ENCODE measurements at regions not wholly inside any gene's neighbourhood (a gene's known extent, or its start where the extent isn't known, plus 50 kb on each side); places are given as distances from the start of the nearest gene placed in this dataset.

- dilution Hi-C loops (cut with MboI; ENCODE audit: extremely low pct_ligation_motif_present, low sequenced_read_pairs), result no loop called here
- no peak for DNase-seq (ENCODE audit: low read depth, low spot score)
- no peak overlapping the region for H3K4me3 ChIP-seq (ENCODE audit: control insufficient read depth in 2 of 3, extremely low read depth in 1 of 3, insufficient read depth in 2 of 3, low read depth in 1 of 3, low read length in 3 of 3)
- H3K27ac ChIP-seq (ENCODE audit: control insufficient read depth, insufficient read depth, low read length), result no peak overlapping the region
- H3K36me3 ChIP-seq (ENCODE audit: control insufficient read depth in 2 of 2, extremely low read depth in 1 of 2, insufficient read depth in 2 of 2, low read length in 2 of 2), result no peaks in the 10 kb centered on the region
- H3K9ac ChIP-seq (ENCODE audit: control insufficient read depth, extremely low read depth, insufficient read depth, low read length), result no peak overlapping the region
- TF ChIP-seq, protein P1, sequence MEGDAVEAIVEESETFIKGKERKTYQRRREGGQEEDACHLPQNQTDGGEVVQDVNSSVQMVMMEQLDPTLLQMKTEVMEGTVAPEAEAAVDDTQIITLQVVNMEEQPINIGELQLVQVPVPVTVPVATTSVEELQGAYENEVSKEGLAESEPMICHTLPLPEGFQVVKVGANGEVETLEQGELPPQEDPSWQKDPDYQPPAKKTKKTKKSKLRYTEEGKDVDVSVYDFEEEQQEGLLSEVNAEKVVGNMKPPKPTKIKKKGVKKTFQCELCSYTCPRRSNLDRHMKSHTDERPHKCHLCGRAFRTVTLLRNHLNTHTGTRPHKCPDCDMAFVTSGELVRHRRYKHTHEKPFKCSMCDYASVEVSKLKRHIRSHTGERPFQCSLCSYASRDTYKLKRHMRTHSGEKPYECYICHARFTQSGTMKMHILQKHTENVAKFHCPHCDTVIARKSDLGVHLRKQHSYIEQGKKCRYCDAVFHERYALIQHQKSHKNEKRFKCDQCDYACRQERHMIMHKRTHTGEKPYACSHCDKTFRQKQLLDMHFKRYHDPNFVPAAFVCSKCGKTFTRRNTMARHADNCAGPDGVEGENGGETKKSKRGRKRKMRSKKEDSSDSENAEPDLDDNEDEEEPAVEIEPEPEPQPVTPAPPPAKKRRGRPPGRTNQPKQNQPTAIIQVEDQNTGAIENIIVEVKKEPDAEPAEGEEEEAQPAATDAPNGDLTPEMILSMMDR (optimal IDR thresholded peaks at IDR 0.05 in 1 of 3, IDR thresholded peaks at IDR 0.05 in 1 of 3, conservative IDR thresholded peaks at IDR 0.05 in 1 of 3; ENCODE audit: extremely low read depth in 1 of 3, insufficient read depth in 2 of 3, low read length in 3 of 3), result no peak
- no peak for TF ChIP-seq EZH2 (IDR thresholded peaks at IDR 0.05; ENCODE audit: low read length)
- H3K79me2 ChIP-seq (ENCODE audit: control insufficient read depth, insufficient read depth, low read length), result no peaks in the 10 kb centered on the region
- H3K9me1 ChIP-seq (ENCODE audit: control insufficient read depth, extremely low read depth, insufficient read depth, low read length), result no peaks in the 10 kb centered on the region
- H3K4me2 ChIP-seq (ENCODE audit: control insufficient read depth, extremely low read depth, insufficient read depth, low read depth, low read length), result no peak overlapping the region
- H3K27me3 ChIP-seq (ENCODE audit: control insufficient read depth, extremely low read depth, insufficient read depth, low read length), result no peaks in the 10 kb centered on the region
- no peak overlapping the region for H2AFZ ChIP-seq (ENCODE audit: control insufficient read depth, low read length)
- H3K9me3 ChIP-seq (ENCODE audit: control insufficient read depth, low read depth, low read length), result no peaks in the 10 kb centered on the region
- no peaks in the 10 kb centered on the region for H3K4me1 ChIP-seq (ENCODE audit: control insufficient read depth, extremely low read depth, insufficient read depth, low read length)
- no peak for FAIRE-seq
- H4K20me1 ChIP-seq (ENCODE audit: control insufficient read depth, extremely low read depth, insufficient read depth, low read length), result no peaks in the 10 kb centered on the region
These were observed 98.0 kb upstream of the USP15 start for GRCh38 chr12:62162214-62162613.

DNA sequence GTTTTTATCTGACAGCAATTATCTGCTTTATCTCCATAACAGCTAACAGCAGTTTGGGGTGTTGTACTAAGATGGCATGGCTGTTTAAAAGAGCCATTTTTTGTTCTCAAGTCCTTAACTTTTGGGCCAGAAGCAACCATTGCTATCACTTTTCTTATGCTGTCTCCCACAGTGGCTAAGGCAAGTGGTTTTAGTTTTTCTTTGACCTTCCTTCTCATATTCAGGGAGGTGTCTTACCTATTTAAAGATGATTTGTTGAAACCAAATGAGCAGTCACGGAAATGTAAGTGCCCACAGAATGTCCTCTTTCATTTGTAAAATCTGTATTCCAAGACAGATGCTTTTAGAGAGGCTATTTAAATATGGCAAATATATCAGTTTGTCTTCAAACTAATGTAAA is 96.8 kb upstream of the USP15 start:
- Histone ChIP-seq H3K27me3 (ENCODE audit: control insufficient read depth, extremely low read depth, insufficient read depth, low read length) (no peaks in the 10 kb centered on the region), H3K4me1 (ENCODE audit: control insufficient read depth, extremely low read depth, insufficient read depth, low read length) (no peaks in the 10 kb centered on the region), H3K27ac (ENCODE audit: control insufficient read depth, insufficient read depth, low read length) (no peak overlapping the region), H3K79me2 (ENCODE audit: control insufficient read depth, insufficient read depth, low read length) (no peaks in the 10 kb centered on the region), H4K20me1 (ENCODE audit: control insufficient read depth, extremely low read depth, insufficient read depth, low read length) (no peaks in the 10 kb centered on the region), H3K9me1 (ENCODE audit: control insufficient read depth, extremely low read depth, insufficient read depth, low read length) (no peaks in the 10 kb centered on the region), H3K36me3 (ENCODE audit: control insufficient read depth in 2 of 2, extremely low read depth in 1 of 2, insufficient read depth in 2 of 2, low read length in 2 of 2) (no peaks in the 10 kb centered on the region), H3K4me2 (ENCODE audit: control insufficient read depth, extremely low read depth, insufficient read depth, low read depth, low read length) (no peak overlapping the region), H2AFZ (ENCODE audit: control insufficient read depth, low read length) (no peak overlapping the region), H3K9me3 (ENCODE audit: control insufficient read depth, low read depth, low read length) (no peaks in the 10 kb centered on the region), H3K4me3 (ENCODE audit: control insufficient read depth in 2 of 3, extremely low read depth in 1 of 3, insufficient read depth in 2 of 3, low read depth in 1 of 3, low read length in 3 of 3) (no peak overlapping the region), H3K9ac (ENCODE audit: control insufficient read depth, extremely low read depth, insufficient read depth, low read length) (no peak overlapping the region)
- DNase-seq (ENCODE audit: low read depth, low spot score) (no peak), FAIRE-seq (no peak)
- dilution Hi-C loops (cut with MboI; ENCODE audit: extremely low pct_ligation_motif_present, low sequenced_read_pairs), result no loop called here
- no peak for TF ChIP-seq EZH2 (IDR thresholded peaks at IDR 0.05; ENCODE audit: low read length)
- TF ChIP-seq, protein P1 (optimal IDR thresholded peaks at IDR 0.05 in 1 of 3, IDR thresholded peaks at IDR 0.05 in 1 of 3, conservative IDR thresholded peaks at IDR 0.05 in 1 of 3; ENCODE audit: extremely low read depth in 1 of 3, insufficient read depth in 2 of 3, low read length in 3 of 3), result no peak
